ENCODE measurements at regions not wholly inside any gene's neighbourhood (a gene's known extent, or its start where the extent isn't known, plus 50 kb on each side); places are given as distances from the start of the nearest gene placed in this dataset.
"Not testable (repeated sequence)": the region's sequence is repeated elsewhere in the genome, so short reads cannot be mapped to it uniquely, and the experiment has no call there.

DNA sequence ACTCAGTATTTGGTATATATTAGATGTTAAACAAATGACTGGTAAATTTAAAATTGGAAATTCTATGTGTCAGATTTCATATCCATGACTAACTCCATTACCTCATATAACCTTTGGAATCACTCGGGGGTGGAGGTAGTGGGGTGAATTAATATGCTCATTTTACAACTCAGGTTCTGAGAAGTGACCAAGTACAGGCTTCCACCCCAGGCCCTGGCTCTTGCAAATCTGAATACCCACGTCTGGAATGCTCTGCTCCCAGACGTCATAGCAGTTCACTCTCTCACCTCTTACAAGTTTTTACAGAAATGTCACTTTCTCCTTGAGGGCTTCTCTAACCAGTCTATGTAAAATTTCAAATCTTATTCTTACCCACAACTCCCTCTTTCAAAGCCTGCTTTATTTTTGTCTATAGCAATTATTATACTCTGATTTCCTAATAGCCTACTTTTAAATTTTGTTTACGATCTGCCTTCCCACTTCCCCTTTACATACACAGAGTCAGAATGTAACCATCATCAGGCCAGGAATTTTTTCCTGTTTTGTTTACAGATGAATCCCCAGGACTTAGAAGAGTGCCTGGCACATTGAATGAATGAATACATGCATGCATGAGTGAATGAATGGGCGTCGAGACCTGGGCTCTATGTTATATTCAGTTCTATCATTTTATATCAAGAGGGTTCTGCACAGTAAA is 134.1 kb upstream of the IFNE start:
- no peak for DNase-seq (ENCODE audit: low spot score)
- in situ Hi-C loops (cut with MboI; ENCODE audit: low sequenced_read_pairs, unreplicated experiment): no loop called here
- TF ChIP-seq, protein P1, sequence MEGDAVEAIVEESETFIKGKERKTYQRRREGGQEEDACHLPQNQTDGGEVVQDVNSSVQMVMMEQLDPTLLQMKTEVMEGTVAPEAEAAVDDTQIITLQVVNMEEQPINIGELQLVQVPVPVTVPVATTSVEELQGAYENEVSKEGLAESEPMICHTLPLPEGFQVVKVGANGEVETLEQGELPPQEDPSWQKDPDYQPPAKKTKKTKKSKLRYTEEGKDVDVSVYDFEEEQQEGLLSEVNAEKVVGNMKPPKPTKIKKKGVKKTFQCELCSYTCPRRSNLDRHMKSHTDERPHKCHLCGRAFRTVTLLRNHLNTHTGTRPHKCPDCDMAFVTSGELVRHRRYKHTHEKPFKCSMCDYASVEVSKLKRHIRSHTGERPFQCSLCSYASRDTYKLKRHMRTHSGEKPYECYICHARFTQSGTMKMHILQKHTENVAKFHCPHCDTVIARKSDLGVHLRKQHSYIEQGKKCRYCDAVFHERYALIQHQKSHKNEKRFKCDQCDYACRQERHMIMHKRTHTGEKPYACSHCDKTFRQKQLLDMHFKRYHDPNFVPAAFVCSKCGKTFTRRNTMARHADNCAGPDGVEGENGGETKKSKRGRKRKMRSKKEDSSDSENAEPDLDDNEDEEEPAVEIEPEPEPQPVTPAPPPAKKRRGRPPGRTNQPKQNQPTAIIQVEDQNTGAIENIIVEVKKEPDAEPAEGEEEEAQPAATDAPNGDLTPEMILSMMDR (IDR thresholded peaks at IDR 0.05; ENCODE audit: borderline replicate concordance, control extremely low read depth, extremely low read depth, insufficient read depth, missing control alignments): no peak

DNA sequence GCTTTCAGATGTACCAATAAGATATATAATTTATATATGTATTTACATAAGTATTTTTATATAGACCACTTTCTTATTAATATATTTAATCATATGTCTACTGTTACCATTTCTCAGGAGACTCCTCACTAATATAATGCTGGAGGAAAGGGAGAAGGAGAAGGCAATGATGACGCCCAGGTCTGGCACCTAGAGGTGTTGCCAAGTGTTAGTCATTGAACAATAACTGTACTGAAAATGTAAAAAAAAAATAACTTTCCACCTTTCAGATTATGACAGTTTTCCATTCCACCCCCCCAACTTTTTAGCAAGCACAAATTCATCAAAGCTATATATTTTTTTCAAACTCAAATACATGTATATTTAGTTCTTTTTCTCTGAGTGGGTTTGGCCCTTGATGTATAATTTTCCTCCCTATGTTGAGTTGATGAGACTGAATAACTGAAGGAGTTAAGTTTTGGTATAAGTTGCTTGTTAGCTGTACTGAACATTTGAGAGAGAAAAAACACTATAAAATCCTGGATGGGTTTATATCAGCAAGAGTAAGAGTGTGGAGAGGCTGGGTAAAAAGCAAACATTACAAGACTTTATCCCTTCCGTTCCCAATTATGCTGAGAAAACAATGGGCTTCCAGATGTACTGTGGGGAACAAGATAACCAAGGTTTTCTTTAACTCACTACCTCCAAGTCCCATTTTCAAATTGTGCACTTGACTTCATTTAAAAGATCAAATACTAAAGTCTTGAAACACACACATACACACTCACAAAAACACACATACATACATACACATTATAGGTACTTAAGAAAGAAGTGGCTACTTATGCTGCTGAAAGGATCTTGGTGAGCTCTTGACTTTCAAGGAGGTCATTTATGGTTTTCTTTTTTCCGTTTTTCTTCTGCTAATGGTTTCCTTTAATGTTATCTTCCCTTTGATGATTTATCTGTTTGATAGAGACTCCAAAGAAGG is 142.8 kb upstream of the IFNE start:
- TF ChIP-seq, protein P1 (IDR thresholded peaks at IDR 0.05; ENCODE audit: borderline replicate concordance, control extremely low read depth, extremely low read depth, insufficient read depth, missing control alignments): no peak
- DNase-seq (ENCODE audit: low spot score): no peak

DNA sequence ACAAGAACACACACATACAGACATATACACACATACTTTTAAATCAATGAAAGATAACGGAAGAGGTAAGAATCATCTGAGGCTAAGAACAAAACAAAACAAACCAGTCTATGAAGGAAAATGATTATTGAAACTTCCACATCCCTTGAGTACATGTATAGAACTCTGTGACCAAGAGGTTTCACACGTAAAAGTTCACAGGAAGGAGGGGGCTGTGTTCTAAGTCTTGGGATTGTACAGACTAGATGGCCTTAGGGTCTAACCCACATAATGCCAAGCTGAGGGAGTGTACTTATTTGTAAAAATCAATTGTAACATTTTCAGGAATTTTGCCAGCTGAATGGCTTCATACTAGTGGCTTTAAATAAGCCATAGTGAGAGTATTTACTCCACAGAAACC is 144.4 kb upstream of the IFNE start:
- TF ChIP-seq, protein P1 (IDR thresholded peaks at IDR 0.05; ENCODE audit: borderline replicate concordance, control extremely low read depth, extremely low read depth, insufficient read depth, missing control alignments): no peak
- DNase-seq (ENCODE audit: low spot score): no peak
- in situ Hi-C loops (cut with MboI; ENCODE audit: low sequenced_read_pairs, unreplicated experiment): no loop called here

More for the DNA sequence above, 142.8 kb upstream of the IFNE start:
- in situ Hi-C loops (cut with MboI; ENCODE audit: low sequenced_read_pairs, unreplicated experiment): no loop called here

DNA sequence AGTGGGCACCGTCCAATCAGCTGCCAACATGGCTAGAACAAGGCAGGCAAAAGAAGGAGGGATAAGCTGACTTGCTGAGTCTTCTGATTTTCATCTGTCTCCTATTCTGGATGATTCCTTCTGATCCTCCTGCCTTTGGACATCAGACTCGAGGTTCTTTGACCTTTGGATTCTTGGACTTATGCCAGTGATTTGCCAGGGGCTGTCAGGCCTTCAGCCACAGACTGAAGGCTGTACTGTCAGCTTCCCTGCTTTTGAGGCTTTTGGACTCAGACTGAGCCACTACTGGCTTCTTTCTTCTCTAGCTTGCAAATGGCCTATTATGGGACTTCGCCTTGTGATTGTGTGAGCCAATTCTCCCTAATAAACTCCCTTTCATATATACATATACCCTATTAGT is 146.8 kb upstream of the IFNE start:
- in situ Hi-C loops (cut with MboI; ENCODE audit: low sequenced_read_pairs, unreplicated experiment); DNase-seq (ENCODE audit: low spot score): not testable (repeated sequence)

DNA sequence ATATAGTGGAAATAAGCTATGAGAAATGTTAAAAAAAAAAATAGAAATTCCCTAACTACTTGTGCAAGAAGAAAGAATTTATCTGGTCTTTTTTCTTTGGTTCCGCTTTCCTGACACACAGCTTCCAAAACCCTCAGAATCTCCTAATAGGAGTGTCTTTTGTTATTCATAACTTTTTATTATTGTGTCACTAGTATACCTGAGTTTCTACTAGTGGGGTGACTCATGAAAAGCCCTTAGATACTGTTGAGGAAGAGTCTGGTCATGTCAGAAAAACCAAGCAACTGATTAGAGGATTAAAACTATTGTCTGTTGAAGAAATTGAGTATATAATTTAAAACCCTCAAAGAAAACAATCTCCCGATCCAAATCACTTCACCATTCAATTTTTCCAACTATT is 152.8 kb upstream of the IFNE start:
- DNase-seq (ENCODE audit: low spot score): no peak
- in situ Hi-C loops (cut with MboI; ENCODE audit: low sequenced_read_pairs, unreplicated experiment): no loop called here

DNA sequence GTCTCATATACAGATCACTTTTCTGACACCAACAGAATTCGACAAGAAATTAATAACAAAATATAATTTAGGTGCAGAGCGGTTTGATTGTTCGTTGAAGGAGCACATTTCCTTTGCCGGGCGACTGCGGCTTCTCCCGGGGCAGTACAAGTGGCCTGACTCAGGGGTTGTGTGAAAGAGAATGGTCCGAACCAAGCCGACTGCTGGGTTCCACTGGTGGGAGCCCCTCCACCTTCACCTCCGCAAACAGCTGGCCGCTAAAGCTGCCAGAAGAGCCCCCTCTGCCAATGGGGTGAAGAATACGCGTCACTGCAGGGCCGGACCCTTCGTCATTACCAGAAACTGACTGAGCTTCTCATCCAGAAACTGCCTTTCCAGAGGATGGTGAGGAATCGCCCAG is 156.0 kb upstream of the IFNE start:
- DNase-seq (ENCODE audit: low spot score): no peak
- TF ChIP-seq, protein P1 (IDR thresholded peaks at IDR 0.05; ENCODE audit: borderline replicate concordance, control extremely low read depth, extremely low read depth, insufficient read depth, missing control alignments): no peak
- in situ Hi-C loops (cut with MboI; ENCODE audit: low sequenced_read_pairs, unreplicated experiment): no loop called here

More for the DNA sequence above, 152.8 kb upstream of the IFNE start:
- TF ChIP-seq, protein P1 (IDR thresholded peaks at IDR 0.05; ENCODE audit: borderline replicate concordance, control extremely low read depth, extremely low read depth, insufficient read depth, missing control alignments): no peak

DNA sequence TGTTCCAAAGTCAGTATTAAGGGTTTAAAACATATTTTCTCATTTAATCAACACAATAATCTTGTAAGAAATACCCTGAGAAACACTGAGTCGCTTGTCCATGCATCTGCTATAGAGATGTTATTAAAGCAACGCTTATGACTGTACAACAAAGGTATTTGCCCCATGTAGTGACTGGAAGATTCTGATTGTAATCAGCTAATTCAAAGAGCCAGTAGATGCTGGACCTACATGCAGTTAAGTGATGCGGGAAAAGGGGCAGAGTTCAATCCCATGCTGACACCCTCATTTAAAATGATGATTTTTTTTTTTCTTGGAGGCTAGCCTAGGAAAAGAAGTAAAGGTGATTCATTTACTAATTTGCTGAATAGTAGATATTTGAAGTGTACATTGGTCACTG is 149.3 kb upstream of the MTAP start:
- TF ChIP-seq, protein P1 (IDR thresholded peaks at IDR 0.05; ENCODE audit: borderline replicate concordance, control extremely low read depth, extremely low read depth, insufficient read depth, missing control alignments): no peak
- no peak for DNase-seq (ENCODE audit: low spot score)
- in situ Hi-C loops (cut with MboI; ENCODE audit: low sequenced_read_pairs, unreplicated experiment): no loop called here
